PFSK-1 (cell line): ENCODE measurements at regions not wholly inside any gene's neighbourhood (a gene's known extent, or its start where the extent isn't known, plus 50 kb on each side); places are given as distances from the start of the nearest gene placed in this dataset.

Experiments used
- FOXP2 ChIP-seq: optimal IDR thresholded peaks from 2 replicates; pipeline ENCODE3; 2011; ENCODE audit warnings: borderline replicate concordance, control low read depth, inconsistent platforms; ENCODE audit not compliant: insufficient read depth; ENCODE audit errors: extremely low read length, extremely low read depth
- POLR2AphosphoS5 ChIP-seq: IDR thresholded peaks from 2 replicates; pipeline ENCODE4 v1.6.1; 2012; ENCODE audit warnings: low read depth, mild to moderate bottlenecking, control low read depth, low read length, moderate library complexity
- REST ChIP-seq, 2 experiments: IDR thresholded peaks; 2 replicates each; pipeline versions ENCODE4 v1.6.1 to v1.8.0; 2011 to 2012; ENCODE audit warnings: low read depth in 2 of 2, low read length in 2 of 2, control low read depth in 1 of 2, inconsistent platforms in 1 of 2, mild to moderate bottlenecking in 1 of 2, moderate library complexity in 1 of 2; ENCODE audit not compliant: insufficient read depth in 1 of 2
- SIN3A ChIP-seq: IDR thresholded peaks from 2 replicates; pipeline ENCODE4 v1.6.1; 2012; ENCODE audit warnings: mild to moderate bottlenecking, low read length, moderate library complexity, borderline replicate concordance; ENCODE audit not compliant: insufficient read depth
- TAF1 ChIP-seq: IDR thresholded peaks from 2 replicates; pipeline ENCODE4 v1.6.1; 2012; ENCODE audit warnings: low read length, control low read depth, borderline replicate concordance; ENCODE audit not compliant: insufficient read depth

GRCh38 chr10:8696746-8697145 is 642.3 kb downstream of the GATA3 start:
- no peak for TF ChIP-seq REST (IDR thresholded peaks at IDR 0.05; ENCODE audit: insufficient read depth in 1 of 2, low read depth in 2 of 2, low read length in 2 of 2)
- no peak for TF ChIP-seq FOXP2
- no peak for TF ChIP-seq TAF1
- TF ChIP-seq POLR2AphosphoS5, result no peak
- no peak for TF ChIP-seq SIN3A

GRCh38 chr10:8700689-8701088 is 646.2 kb downstream of the GATA3 start:
- no peak for TF ChIP-seq SIN3A
- TF ChIP-seq FOXP2, result no peak

GRCh38 chr10:8702181-8702580 is 647.7 kb downstream of the GATA3 start:
- no peak for TF ChIP-seq FOXP2
- no peak for TF ChIP-seq POLR2AphosphoS5
- TF ChIP-seq REST (IDR thresholded peaks at IDR 0.05; ENCODE audit: insufficient read depth in 1 of 2, low read depth in 2 of 2, low read length in 2 of 2), result no peak
- TF ChIP-seq SIN3A, result no peak
- TF ChIP-seq TAF1, result no peak

GRCh38 chr10:8705415-8705814 is 650.9 kb downstream of the GATA3 start:
- no peak for TF ChIP-seq REST (IDR thresholded peaks at IDR 0.05; ENCODE audit: insufficient read depth in 1 of 2, low read depth in 2 of 2, low read length in 2 of 2)
- no peak for TF ChIP-seq TAF1

- no peak for TF ChIP-seq SIN3A
- no peak for TF ChIP-seq FOXP2
- no peak for TF ChIP-seq POLR2AphosphoS5
- no peak for TF ChIP-seq REST (IDR thresholded peaks at IDR 0.05; ENCODE audit: insufficient read depth in 1 of 2, low read depth in 2 of 2, low read length in 2 of 2)
- no peak for TF ChIP-seq TAF1
These were observed 658.2 kb downstream of the GATA3 start for GRCh38 chr10:8712656-8713055.
